ENCODE measurements at regions not wholly inside any gene's neighbourhood (a gene's known extent, or its start where the extent isn't known, plus 50 kb on each side); places are given as distances from the start of the nearest gene placed in this dataset.

DNA sequence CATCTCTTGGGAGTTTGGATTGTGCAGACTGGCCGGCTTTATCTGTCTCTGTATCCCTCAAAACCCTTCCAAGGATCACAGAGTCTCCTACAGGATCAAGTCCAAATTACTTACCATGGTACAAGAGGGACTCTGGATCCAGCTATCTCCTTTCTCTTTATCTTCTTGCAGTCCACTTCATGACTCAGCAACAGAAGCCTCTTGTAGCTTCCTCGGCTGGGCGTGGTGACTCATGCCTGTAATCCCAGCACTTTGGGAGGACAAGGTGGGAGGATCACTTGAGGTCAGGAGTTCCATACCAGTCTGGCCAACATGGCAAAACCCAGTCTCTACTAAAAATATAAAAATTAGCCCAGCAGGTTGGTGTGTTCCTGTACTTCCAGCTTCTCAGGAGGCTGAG lies 189.7 kb downstream of the BCAT1 start:
- no peak for DNase-seq

DNA sequence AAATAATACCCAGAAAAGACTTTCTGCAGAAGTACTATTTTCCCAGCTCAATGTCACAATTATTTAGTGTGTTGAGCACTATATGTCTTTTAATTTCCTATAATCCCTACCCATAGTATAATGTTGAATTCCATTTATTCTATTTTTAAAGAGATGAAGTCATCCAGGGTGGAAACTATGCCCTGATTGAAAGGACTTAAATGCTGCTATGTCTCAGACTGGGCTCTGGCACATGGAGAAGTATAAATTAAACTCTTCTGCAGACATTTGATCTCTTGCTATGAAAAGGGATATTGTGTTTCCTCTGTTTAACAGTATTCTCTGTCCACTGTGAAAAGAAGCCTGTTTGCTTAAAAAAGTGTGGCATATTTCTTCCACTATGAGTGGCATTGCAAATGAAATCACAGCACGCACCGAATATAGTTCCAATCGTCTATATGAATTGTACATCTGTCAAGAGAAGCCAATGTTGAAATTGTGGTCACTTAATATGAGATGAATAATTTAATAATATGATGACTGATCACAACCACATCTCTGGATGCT lies 192.3 kb downstream of the BCAT1 start:
- no peak for DNase-seq

DNA sequence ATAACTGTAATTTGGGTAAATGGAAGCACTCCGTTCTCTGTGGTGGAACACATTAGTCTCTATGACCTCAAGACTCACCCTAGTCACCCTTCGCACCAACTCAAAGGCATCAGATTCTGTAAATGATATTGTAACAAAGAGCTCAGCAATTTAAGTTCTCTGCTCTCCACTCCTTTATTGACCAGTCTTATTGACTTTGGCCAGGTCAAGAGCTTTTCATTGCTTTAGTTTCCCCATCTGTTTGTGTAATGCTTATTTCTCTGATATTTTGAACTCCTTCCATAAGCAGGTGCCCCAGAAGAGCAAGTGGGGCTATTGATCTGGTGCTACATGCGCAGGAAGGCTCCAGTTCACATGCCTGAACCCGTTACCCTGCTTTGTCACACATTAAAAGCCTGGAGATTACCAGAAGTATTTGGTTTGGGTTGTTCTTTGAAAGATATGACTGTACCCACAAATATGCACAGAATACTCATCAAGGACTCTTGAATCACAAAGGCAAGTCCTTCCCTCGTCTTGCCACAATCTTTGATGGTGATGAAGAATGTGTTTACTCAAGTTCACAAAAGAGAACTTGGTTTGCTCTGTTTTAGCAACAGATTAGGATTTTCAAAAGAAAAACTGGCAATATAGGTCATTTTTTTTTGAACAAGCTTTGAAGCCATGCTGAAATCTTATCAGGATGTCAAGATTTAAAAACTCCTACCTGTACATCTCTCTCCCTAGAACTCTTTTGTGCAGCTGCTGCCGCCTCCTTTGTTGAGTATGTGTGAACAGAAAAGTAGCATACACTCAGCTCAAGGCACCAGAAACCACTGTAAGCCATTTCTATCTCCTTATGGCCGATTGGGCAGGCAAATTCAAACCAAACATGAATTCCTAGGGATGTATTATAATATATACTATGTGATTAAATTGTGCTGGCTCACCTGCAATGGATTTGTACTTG lies 193.9 kb downstream of the BCAT1 start:
- no peak for DNase-seq

GRCh38 chr12:24752763-24753462 lies 196.0 kb downstream of the BCAT1 start:
- DNase-seq: no peak

- DNase-seq: no peak
These were observed 197.7 kb downstream of the BCAT1 start for GRCh38 chr12:24751181-24751580.

- DNase-seq: no peak
These were observed 198.6 kb downstream of the BCAT1 start for GRCh38 chr12:24750263-24750662.

DNA sequence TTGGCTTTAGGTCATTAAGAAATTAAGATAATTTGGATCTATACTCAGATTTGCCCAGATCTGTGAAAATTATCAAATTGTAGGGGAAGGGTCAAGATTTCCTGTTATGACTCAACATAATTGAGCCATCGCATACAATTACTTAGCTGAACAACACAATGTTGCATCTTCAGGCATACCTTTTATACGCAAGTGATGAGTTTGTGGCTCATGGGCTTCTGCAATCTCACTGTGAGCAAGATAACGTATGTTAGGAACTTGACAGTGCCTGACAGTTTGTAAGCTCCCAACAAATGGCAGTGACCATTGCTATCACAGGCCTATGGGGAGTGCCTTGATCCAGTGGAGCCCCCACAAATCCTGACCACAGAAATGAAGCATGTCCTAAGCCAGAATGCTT lies 199.7 kb downstream of the BCAT1 start:
- DNase-seq: no peak

DNA sequence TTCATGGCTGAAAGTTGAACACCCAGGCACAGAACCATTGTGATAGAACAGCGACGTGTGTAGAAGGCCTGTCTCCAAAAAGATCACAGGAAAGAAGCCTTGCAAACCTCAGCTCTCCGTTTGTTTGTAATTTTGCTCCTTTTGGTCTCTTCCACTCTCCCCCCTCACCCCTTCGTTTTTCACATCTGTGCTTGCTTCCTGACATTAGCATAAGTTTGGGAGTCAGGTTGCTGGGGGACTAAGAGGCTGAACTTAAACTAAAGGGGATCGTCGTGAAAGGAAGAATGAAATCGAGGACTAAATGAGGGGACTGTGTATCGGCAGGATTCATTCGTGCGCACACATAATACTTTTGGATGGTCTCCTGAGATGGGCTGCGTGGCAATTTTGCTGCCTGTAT lies 200.6 kb downstream of the BCAT1 start:
- no peak for DNase-seq

DNA sequence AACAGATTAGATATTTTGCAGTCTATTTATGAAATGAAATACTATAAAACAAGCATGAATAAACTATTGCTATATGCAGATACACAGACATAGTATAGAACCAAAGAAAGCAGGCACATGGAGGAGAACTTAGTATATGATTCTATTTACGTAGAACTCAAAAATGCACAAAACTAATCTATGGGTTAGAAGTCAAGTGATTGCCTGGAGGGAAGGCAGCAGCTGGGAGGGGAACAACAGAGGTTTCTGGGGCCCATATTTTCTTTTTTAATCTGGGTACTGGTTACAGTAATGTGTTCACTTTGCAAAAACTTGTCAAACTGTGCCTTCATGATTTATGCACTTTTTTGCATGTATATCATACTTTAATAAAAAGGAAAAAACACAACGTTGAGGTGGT lies 202.0 kb downstream of the BCAT1 start:
- no peak for DNase-seq

DNA sequence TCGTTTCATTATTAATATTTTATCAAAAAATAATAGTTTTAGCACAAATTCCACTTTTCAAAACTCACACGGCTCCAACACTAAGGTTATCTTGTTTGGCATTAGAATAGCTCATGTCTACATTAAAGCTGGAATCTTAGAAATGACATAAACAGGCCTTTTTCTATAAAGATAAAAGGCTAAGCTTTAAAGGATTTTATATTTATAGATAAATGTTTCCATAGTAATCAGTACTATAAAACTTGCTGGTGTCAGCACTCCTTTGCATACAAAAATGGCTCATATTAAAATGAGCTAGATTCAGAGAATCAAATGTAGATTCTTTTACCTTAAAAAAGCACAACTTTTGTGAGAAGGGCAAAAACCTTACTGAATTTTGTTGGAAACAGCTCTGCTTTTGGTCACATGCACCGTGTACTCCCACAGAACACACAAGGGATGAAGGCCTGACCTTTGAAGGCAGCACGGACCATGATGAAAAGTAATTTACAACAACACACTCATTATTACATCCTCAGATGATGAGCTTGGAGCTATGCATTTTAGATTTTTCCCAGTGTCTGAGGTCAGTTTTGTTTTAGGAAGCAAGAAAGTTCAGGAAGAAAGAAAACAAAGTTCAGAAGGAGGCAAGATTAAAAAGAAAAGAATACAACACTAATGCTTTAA lies 202.8 kb downstream of the BCAT1 start:
- DNase-seq: no peak

GRCh38 chr12:24743941-24744793 lies 204.7 kb downstream of the BCAT1 start:
- no peak for DNase-seq

DNA sequence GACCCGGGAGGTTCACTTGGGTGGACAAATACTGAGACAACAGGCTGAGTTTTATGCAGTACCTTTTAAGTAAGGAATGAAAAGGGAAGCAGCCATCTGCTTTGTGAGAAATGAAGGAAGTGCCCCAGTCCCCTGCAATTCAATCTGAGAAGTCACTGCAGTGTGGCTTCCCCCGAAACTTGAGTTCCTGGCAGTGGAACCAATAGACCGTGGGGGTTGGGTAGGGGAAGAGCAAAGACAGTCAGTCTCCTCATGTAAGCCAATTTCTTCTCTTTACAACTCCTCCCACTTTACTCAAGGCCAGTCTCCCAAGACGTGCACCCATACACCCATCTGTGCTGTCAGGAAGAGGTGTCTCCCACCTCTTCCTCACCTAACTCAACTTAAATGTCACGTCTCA lies 206.5 kb downstream of the BCAT1 start:
- peak; percentile 4 to 10 for DNase-seq

GRCh38 chr12:24741216-24741615 lies 207.7 kb downstream of the BCAT1 start:
- DNase-seq: no peak

GRCh38 chr12:24739106-24739779 lies 209.7 kb downstream of the BCAT1 start:
- no peak for DNase-seq

- DNase-seq: no peak
These were observed 210.5 kb downstream of the BCAT1 start for GRCh38 chr12:24738441-24738840.

GRCh38 chr12:24731596-24731995 lies 217.3 kb downstream of the BCAT1 start:
- DNase-seq: no peak

GRCh38 chr12:24730489-24730896 lies 218.4 kb downstream of the BCAT1 start:
- no peak for DNase-seq

DNA sequence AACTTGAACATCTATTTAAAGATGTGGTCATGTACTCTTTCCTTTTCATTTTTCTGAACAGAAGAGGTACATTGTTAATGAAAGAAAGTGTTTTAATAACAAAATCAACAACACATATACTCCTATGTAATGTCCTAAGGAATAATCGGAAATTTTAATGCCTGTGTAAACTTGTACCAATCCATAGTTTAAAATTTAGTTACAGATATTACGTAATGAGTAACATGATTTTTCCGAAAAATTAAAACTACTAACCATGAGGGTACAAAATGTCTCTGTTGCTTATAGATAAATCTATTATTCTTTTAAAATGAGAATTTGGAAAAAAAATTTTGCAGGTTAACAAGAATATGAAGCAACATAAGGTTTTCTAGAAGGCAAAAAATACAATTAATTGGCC lies 220.1 kb downstream of the BCAT1 start:
- DNase-seq: no peak

DNA sequence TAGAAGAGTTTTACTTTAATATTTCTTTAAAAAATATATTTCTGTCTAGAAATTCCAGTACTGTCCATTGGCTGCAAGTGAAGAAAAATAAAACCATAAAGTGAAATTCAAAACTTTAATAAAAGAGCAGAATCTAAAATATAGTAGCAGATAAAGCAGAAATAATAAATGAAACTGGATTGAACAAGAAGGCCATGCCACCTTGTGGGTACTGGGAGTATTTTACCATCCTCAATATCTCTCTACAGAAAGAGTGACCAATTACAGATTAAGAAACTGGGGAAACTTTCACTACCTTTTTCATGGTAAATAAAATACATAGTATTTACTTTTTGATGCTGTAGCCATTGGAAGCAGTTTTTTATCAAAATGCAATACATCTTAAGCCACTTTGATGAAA lies 220.5 kb downstream of the BCAT1 start:
- no peak for DNase-seq

DNA sequence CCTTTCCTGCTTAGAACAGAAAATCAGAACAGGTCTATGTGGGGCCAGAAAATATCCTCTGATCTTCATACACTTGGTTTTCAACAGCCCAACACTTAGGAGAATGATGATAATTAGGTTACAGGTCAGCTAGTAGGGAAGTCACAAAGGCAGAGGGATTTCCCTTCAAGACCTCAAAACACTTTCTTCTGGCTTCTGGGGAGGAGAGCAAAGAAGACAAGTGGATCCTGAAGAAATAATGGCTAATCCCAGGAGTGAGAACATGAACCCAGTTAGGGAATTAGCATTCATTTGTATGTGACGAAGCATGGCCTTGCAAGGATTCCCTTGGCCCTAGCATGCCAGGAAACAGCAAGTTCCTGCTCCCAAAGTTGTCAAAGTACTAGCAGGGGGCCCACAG lies 223.3 kb downstream of the BCAT1 start:
- DNase-seq: no peak

GRCh38 chr12:24724814-24725213 lies 224.1 kb downstream of the BCAT1 start:
- no peak for DNase-seq

DNA sequence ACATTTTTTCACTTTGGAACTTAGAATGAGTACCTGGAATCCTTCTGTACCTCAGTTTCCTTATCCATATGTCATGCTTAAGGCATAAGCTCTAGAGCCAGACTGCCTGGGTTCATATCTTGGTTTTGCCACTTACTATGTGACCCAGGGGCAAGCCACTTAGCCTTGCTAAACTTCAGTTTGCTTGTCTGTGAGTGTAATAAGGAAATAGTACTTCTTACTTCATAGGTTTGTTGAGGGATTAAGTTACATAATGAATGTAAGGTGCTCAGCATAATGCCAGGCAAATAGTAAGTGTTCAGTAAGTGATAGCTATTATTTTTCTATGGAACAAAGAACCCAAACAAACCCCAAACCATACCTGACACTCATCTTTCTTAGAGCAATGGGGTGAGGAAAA lies 225.1 kb downstream of the BCAT1 start:
- DNase-seq: no peak

Measured in bone marrow (tissue), 2 donors.